ENCODE measurements at regions not wholly inside any gene's neighbourhood (a gene's known extent, or its start where the extent isn't known, plus 50 kb on each side); places are given as distances from the start of the nearest gene placed in this dataset.

DNA sequence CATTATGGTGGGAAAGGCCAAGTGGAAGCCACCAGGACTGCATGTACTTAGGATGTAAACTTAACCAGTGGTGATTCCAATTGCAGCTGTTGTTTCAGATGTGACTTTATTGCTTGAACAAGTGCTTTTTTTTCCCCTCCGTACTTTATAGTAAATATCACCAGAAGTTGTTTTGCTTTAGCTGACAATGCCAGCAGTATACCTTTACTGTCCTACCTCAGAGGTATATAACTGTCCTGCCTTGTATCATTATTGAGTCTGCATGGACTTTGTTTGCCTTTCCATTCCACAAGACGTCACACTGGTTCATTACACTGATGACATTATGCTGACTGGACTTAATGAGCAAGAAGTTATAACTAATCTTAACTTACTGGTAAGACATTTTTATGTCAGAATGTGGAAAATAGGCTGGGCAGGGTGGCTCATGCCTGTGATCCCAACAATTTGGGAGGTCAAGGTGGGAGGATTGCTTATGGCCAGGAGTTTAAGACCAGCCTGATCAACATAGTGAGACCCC, 77.1 kb upstream of the RAB18 start:
- in situ Hi-C loops (cut with HindIII; ENCODE audit: low sequenced_read_pairs) = no loop called here
- no peak overlapping the region for H3K4me3 ChIP-seq (ENCODE audit: low read depth, low read length)
- DNase-seq (ENCODE audit: low read depth) = no peak
- TF ChIP-seq, protein P1, sequence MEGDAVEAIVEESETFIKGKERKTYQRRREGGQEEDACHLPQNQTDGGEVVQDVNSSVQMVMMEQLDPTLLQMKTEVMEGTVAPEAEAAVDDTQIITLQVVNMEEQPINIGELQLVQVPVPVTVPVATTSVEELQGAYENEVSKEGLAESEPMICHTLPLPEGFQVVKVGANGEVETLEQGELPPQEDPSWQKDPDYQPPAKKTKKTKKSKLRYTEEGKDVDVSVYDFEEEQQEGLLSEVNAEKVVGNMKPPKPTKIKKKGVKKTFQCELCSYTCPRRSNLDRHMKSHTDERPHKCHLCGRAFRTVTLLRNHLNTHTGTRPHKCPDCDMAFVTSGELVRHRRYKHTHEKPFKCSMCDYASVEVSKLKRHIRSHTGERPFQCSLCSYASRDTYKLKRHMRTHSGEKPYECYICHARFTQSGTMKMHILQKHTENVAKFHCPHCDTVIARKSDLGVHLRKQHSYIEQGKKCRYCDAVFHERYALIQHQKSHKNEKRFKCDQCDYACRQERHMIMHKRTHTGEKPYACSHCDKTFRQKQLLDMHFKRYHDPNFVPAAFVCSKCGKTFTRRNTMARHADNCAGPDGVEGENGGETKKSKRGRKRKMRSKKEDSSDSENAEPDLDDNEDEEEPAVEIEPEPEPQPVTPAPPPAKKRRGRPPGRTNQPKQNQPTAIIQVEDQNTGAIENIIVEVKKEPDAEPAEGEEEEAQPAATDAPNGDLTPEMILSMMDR (IDR thresholded peaks at IDR 0.05; ENCODE audit: low read depth, low read length, missing control alignments) = no peak

DNA sequence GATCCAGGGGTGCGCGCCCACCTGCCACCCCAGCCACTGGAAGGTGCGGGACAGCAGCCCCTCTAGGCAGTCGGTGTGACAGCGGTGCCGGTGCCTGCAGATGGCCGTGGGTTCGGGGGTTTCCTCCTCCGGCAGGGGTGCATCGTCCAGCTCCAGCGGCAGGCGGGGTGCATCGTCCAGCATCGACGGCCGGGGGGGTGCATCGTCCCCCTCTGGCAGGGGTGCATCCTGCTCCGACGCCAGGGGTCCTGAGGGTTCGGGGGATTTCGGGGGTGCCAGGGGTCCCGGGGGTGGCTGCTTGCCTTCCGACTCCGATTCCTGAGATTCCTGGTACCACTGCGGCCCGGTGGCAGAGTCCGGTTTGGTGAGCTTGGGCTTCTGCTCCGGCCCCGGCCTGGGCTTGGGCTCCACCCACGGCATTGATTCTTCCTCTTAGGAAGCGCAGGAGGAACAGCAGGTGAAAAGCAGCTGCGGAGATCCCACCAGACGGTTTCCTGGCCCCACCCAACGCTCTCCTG, 90.2 kb upstream of the RAB18 start:
- H3K4me3 ChIP-seq (ENCODE audit: low read depth, low read length) = no peak overlapping the region
- TF ChIP-seq, protein P1 (IDR thresholded peaks at IDR 0.05; ENCODE audit: low read depth, low read length, missing control alignments) = no peak
- in situ Hi-C loops (cut with HindIII; ENCODE audit: low sequenced_read_pairs) = no loop called here
- no peak for DNase-seq (ENCODE audit: low read depth)

DNA sequence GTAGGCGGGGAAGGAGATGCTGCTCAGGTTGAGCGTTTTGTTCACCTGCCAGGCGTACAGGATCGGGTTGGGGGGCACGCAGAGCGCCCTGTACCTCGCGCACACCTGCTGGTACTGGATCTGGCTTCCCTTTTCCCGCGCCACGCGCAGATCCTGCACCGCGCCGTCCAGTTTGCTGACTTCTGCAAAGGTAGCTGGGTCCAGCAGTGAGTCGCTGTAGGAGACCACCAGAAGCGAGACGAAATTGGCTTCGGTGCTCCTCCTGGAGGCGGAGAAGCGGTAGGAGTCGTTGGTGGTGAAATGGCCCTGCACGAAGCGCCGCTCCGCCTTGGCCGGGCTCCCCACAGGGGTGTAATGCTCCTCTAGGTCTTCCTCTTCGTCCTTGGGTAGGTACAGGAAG, 90.7 kb upstream of the RAB18 start:
- H3K4me3 ChIP-seq (ENCODE audit: low read depth, low read length) = no peak overlapping the region
- DNase-seq (ENCODE audit: low read depth) = no peak
- TF ChIP-seq, protein P1 (IDR thresholded peaks at IDR 0.05; ENCODE audit: low read depth, low read length, missing control alignments) = no peak
- in situ Hi-C loops (cut with HindIII; ENCODE audit: low sequenced_read_pairs) = no loop called here

DNA sequence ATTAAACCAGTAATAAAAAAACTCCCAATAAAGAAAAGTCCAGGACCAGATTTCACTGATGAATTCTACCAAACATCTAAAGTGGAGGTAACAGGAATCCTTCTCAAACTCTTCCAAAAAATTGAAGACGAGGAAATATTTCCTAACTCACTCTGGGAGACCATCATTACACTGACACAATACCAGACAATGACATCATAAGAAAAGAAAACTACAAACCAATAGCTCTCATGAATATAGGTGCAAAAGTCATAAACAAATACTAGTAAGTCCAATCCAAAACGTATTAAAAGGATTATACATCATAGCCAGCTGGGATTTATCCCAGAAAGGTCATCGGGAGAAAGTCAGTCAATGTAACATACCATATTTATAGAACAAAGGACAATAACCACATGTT, 94.0 kb upstream of the RAB18 start:
- no peak for DNase-seq (ENCODE audit: low read depth)
- TF ChIP-seq, protein P1 (IDR thresholded peaks at IDR 0.05; ENCODE audit: low read depth, low read length, missing control alignments) = no peak
- in situ Hi-C loops (cut with HindIII; ENCODE audit: low sequenced_read_pairs) = no loop called here

DNA sequence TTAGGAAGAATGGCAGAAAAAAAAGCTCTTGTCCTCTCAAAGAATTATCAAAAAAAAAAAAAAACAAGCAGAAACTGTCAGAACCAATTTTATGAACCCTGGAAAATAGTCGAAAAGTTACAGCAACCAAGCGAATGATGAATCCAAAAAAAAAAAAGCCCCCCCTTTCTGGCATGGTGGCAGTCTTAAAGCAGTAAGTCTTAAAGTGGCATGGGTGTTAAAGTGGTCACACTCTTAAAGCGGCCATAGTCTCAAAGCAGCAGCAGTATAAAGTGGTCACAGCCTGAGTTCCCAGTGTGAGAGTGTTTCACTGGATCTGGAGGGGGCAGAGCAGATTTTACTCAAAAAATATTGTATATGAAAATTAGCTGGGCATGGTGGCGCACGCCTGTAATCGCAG, 96.8 kb upstream of the RAB18 start:
- DNase-seq (ENCODE audit: low read depth) = no peak
- no peak overlapping the region for H3K4me3 ChIP-seq (ENCODE audit: low read depth, low read length)
- in situ Hi-C loops (cut with HindIII; ENCODE audit: low sequenced_read_pairs) = no loop called here
- TF ChIP-seq, protein P1 (IDR thresholded peaks at IDR 0.05; ENCODE audit: low read depth, low read length, missing control alignments) = no peak

More for the DNA sequence above, 94.0 kb upstream of the RAB18 start:
- H3K4me3 ChIP-seq (ENCODE audit: low read depth, low read length) = no peak overlapping the region

DNA sequence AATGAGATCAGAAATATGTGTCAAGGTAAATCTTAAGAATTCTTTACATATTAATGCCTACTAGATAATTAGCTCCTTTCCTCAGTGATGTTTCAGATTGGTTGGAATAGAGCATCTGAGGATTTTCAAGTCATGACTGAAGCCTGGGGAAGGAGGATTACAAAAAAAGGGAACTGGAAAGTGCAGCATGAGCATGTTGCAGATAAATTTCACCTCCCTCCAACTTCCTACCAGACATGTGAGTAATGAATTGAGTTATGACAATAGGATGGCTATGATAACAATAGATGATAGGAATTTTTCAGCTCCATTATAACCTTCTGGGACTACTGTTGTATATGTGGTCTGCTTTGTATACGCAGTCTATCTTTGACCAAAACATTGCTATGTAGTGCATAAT, 104.2 kb upstream of the RAB18 start:
- in situ Hi-C loops (cut with HindIII; ENCODE audit: low sequenced_read_pairs) = no loop called here
- TF ChIP-seq, protein P1 (IDR thresholded peaks at IDR 0.05; ENCODE audit: low read depth, low read length, missing control alignments) = no peak
- no peak overlapping the region for H3K4me3 ChIP-seq (ENCODE audit: low read depth, low read length)

More for the DNA sequence above, 104.2 kb upstream of the RAB18 start:
- no peak for DNase-seq (ENCODE audit: low read depth)

Data from astrocyte of the cerebellum (primary cell).